SK-N-SH treated with all-trans-retinoic acid at 6 μM for 48 hours (cell line): ENCODE measurements at regions not wholly inside any gene's neighbourhood (a gene's known extent, or its start where the extent isn't known, plus 50 kb on each side); places are given as distances from the start of the nearest gene placed in this dataset.

Experiments used
- BACH2 ChIP-seq: fragments of 250-450 bp; sonication (Bioruptor Pico); IDR thresholded peaks from 2 replicates; pipeline ENCODE4 v1.9.0; 2021; ENCODE audit warnings: mild to moderate bottlenecking, borderline replicate concordance
- ESRRG ChIP-seq: fragments of 250-450 bp; sonication (Bioruptor Pico); IDR thresholded peaks from 2 replicates; pipeline ENCODE4 v1.6.1; 2021; ENCODE audit warnings: mild to moderate bottlenecking
- GLIS3 ChIP-seq: fragments of 250-450 bp; sonication (Bioruptor Pico); IDR thresholded peaks from 2 replicates; pipeline ENCODE4 v1.5.0; 2020; ENCODE audit warnings: mild to moderate bottlenecking, moderate library complexity
- OSR1 ChIP-seq: fragments of 250-450 bp; sonication (Bioruptor Pico); IDR thresholded peaks from 2 replicates; pipeline ENCODE4 v1.8.0; 2022; ENCODE audit warnings: moderate library complexity, mild to moderate bottlenecking, inconsistent platforms
- SNAI2 ChIP-seq: fragments of 250-450 bp; sonication (Bioruptor Pico); IDR thresholded peaks from 2 replicates; pipeline ENCODE4 v1.5.0; 2020; ENCODE audit warnings: mild to moderate bottlenecking, moderate library complexity
- TCF4 ChIP-seq: fragments of 250-450 bp; sonication (Bioruptor Pico); IDR thresholded peaks from 2 replicates; pipeline ENCODE4 v1.8.0; 2021; ENCODE audit warnings: mild to moderate bottlenecking, moderate library complexity, borderline replicate concordance
- ZFP3 ChIP-seq: fragments of 250-450 bp; sonication (Bioruptor Pico); IDR thresholded peaks from 2 replicates; pipeline ENCODE4 v1.5.0; 2020; ENCODE audit warnings: mild to moderate bottlenecking, moderate library complexity
- ZFP30 ChIP-seq: fragments of 450-650 bp; formaldehyde crosslinking; IDR thresholded peaks from 2 replicates; pipeline ENCODE4 v1.5.0; 2022; ENCODE audit warnings: mild to moderate bottlenecking, moderate library complexity
- ZNF565 ChIP-seq: fragments of 450-650 bp; formaldehyde crosslinking; conservative IDR thresholded peaks from 2 replicates; pipeline ENCODE4 v1.5.0; 2020; ENCODE audit warnings: low read depth, mild to moderate bottlenecking, moderate library complexity
- ZNF70 ChIP-seq: fragments of 450-650 bp; formaldehyde crosslinking; IDR thresholded peaks from 2 replicates; pipeline ENCODE4 v1.5.0; 2020; ENCODE audit warnings: mild to moderate bottlenecking, moderate library complexity
- TF ChIP-seq, protein P1 (sequence below): fragments of 250-450 bp; sonication (Bioruptor Pico); IDR thresholded peaks from 2 replicates; pipeline ENCODE4 v1.5.0; 2020; ENCODE audit warnings: mild to moderate bottlenecking, moderate library complexity
- TF ChIP-seq, protein P2 (sequence below): fragments of 250-450 bp; sonication (Bioruptor Pico); IDR thresholded peaks from 2 replicates; pipeline ENCODE4 v1.5.1; 2020; ENCODE audit warnings: low read depth, mild to moderate bottlenecking, moderate library complexity

DNA sequence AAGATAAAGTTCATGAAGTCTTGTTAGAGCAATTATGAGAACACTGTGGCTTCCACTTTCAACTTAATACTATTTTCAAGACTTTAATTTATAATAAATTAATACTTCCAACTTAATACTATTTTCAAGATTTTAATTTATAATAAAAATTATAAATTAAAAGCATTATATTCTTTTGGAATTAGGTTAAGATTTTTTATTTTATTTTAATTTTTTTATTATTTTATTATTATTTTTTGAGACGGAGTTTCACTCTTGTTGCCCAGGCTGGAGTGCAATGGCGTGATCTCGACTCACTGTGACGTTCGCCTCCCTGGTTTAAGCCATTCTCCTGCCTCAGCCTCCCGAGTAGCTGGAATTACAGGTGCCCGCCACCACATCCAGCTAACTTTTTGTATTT, 126.0 kb upstream of the GUCY1A1 start:
- TF ChIP-seq ZFP30 = no peak
- no peak for TF ChIP-seq GLIS3 (CRISPR knock-in tag)
- TF ChIP-seq ZNF70 (CRISPR knock-in tag) = no peak
- TF ChIP-seq, protein P1, sequence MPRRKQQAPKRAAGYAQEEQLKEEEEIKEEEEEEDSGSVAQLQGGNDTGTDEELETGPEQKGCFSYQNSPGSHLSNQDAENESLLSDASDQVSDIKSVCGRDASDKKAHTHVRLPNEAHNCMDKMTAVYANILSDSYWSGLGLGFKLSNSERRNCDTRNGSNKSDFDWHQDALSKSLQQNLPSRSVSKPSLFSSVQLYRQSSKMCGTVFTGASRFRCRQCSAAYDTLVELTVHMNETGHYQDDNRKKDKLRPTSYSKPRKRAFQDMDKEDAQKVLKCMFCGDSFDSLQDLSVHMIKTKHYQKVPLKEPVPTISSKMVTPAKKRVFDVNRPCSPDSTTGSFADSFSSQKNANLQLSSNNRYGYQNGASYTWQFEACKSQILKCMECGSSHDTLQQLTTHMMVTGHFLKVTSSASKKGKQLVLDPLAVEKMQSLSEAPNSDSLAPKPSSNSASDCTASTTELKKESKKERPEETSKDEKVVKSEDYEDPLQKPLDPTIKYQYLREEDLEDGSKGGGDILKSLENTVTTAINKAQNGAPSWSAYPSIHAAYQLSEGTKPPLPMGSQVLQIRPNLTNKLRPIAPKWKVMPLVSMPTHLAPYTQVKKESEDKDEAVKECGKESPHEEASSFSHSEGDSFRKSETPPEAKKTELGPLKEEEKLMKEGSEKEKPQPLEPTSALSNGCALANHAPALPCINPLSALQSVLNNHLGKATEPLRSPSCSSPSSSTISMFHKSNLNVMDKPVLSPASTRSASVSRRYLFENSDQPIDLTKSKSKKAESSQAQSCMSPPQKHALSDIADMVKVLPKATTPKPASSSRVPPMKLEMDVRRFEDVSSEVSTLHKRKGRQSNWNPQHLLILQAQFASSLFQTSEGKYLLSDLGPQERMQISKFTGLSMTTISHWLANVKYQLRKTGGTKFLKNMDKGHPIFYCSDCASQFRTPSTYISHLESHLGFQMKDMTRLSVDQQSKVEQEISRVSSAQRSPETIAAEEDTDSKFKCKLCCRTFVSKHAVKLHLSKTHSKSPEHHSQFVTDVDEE (CRISPR knock-in tag) = no peak
- TF ChIP-seq, protein P2, sequence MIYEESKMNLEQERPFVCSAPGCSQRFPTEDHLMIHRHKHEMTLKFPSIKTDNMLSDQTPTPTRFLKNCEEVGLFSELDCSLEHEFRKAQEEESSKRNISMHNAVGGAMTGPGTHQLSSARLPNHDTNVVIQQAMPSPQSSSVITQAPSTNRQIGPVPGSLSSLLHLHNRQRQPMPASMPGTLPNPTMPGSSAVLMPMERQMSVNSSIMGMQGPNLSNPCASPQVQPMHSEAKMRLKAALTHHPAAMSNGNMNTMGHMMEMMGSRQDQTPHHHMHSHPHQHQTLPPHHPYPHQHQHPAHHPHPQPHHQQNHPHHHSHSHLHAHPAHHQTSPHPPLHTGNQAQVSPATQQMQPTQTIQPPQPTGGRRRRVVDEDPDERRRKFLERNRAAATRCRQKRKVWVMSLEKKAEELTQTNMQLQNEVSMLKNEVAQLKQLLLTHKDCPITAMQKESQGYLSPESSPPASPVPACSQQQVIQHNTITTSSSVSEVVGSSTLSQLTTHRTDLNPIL = no peak
- no peak for TF ChIP-seq TCF4 (CRISPR knock-in tag)
- TF ChIP-seq ZFP3 (CRISPR knock-in tag) = no peak
- no peak for TF ChIP-seq OSR1 (CRISPR knock-in tag)
- TF ChIP-seq BACH2 (CRISPR knock-in tag) = no peak
- no peak for TF ChIP-seq ZNF565 (CRISPR knock-in tag)
- TF ChIP-seq ESRRG = no peak
- TF ChIP-seq SNAI2 (CRISPR knock-in tag) = no peak
